HEK293 (cell line): ENCODE measurements at regions not wholly inside any gene's neighbourhood (a gene's known extent, or its start where the extent isn't known, plus 50 kb on each side); places are given as distances from the start of the nearest gene placed in this dataset.

Source experiments
- CTCF ChIA-PET: fragments of 350-600 bp; formaldehyde crosslinking; extraction: SDS; loops from one replicate; lab custom pipeline; 2021; ENCODE audit warnings: antibody characterized with exemption; lab: Yijun Ruan, JAX
- POLR2A ChIA-PET: fragments of 300-600 bp; formaldehyde crosslinking; extraction: SDS; loops from one replicate; lab custom pipeline; 2020; ENCODE audit warnings: antibody characterized with exemption, inconsistent platforms; lab: Yijun Ruan, JAX
- H3K27ac ChIP-seq: fragments of 200-500 bp; sonication (Bioruptor generic); 2 replicates; pipeline ENCODE4 v1.5.1; 2014; ENCODE audit warnings: low read depth, low read length, control low read depth, inconsistent platforms; ENCODE audit errors: extremely low read depth
- H3K36me3 ChIP-seq, 2 experiments: fragments of 200-500 bp in 1 of 2; sonication (Bioruptor generic) in 1 of 2; 1 replicate in 1 of 2; 2 replicates in 1 of 2; pipeline ENCODE4 v1.5.1; 2014 to 2017; ENCODE audit warnings: inconsistent platforms in 2 of 2, low read length in 2 of 2; ENCODE audit not compliant: control insufficient read depth in 2 of 2, insufficient read depth in 1 of 2
- H3K4me1 ChIP-seq: fragments of 200-500 bp; sonication (Bioruptor generic); 2 replicates; pipeline ENCODE4 v1.5.1; 2014; ENCODE audit warnings: mild to moderate bottlenecking, low read length, inconsistent platforms; ENCODE audit not compliant: control insufficient read depth, insufficient read depth
- H3K4me3 ChIP-seq: 2 replicates; pipeline ENCODE4 v1.5.1; 2011; ENCODE audit warnings: low read depth, mild to moderate bottlenecking, control low read depth, low read length, moderate library complexity
- H3K9me3 ChIP-seq: fragments of 200-500 bp; sonication (Bioruptor generic); 2 replicates; pipeline ENCODE4 v1.5.1; 2014; ENCODE audit warnings: low read depth, low read length, inconsistent platforms; ENCODE audit not compliant: control insufficient read depth, insufficient read depth
- BCL11B ChIP-seq: fragments of 450-650 bp; formaldehyde crosslinking; IDR thresholded peaks from 2 replicates; pipeline ENCODE4 v1.5.1; 2016; ENCODE audit warnings: low read depth, missing biosample characterization, missing genetic modification characterization
- ELK4 ChIP-seq: IDR thresholded peaks from 2 replicates; pipeline ENCODE4 v1.6.1; 2011; ENCODE audit warnings: mild to moderate bottlenecking, low read depth, low read length, borderline replicate concordance
- KLF10 ChIP-seq: fragments of 450-650 bp; IDR thresholded peaks from 2 replicates; pipeline ENCODE4 v1.5.1; 2018; ENCODE audit warnings: missing biosample characterization, mild to moderate bottlenecking, missing genetic modification characterization
- KLF7 ChIP-seq: fragments of 450-650 bp; formaldehyde crosslinking; IDR thresholded peaks from 2 replicates; pipeline ENCODE4 v1.5.1; 2016; ENCODE audit warnings: missing biosample characterization, missing genetic modification characterization, borderline replicate concordance
- RBAK ChIP-seq: fragments of 450-650 bp; formaldehyde crosslinking; IDR thresholded peaks from 2 replicates; pipeline ENCODE4 v1.5.1; 2016; ENCODE audit warnings: missing biosample characterization, missing genetic modification characterization
- SETDB1 ChIP-seq: IDR thresholded peaks from one replicate; pipeline ENCODE4 v1.6.1; 2017; ENCODE audit warnings: mild to moderate bottlenecking, low read length, moderate library complexity, mixed read lengths; ENCODE audit not compliant: insufficient read length
- ZBTB20 ChIP-seq: fragments of 450-650 bp; formaldehyde crosslinking; IDR thresholded peaks from 2 replicates; pipeline ENCODE4 v1.5.1; 2016; ENCODE audit warnings: missing biosample characterization, missing genetic modification characterization
- ZBTB7A ChIP-seq: fragments of 450-650 bp; formaldehyde crosslinking; IDR thresholded peaks from 2 replicates; pipeline ENCODE4 v1.5.1; 2016; ENCODE audit warnings: low read depth, missing biosample characterization, missing genetic modification characterization
- ZNF302 ChIP-seq: fragments of 450-650 bp; formaldehyde crosslinking; IDR thresholded peaks from 2 replicates; pipeline ENCODE4 v1.5.1; 2016; ENCODE audit warnings: missing biosample characterization, missing genetic modification characterization, low read depth
- ZNF48 ChIP-seq: fragments of 450-650 bp; formaldehyde crosslinking; IDR thresholded peaks from 2 replicates; pipeline ENCODE4 v1.5.1; 2016; ENCODE audit warnings: missing biosample characterization, missing genetic modification characterization
- ZNF510 ChIP-seq: fragments of 450-650 bp; formaldehyde crosslinking; IDR thresholded peaks from 2 replicates; pipeline ENCODE4 v1.5.1; 2018; ENCODE audit warnings: mild to moderate bottlenecking, missing genetic modification characterization, missing biosample characterization; ENCODE audit not compliant: insufficient replicate concordance
- ZNF521 ChIP-seq: fragments of 450-650 bp; formaldehyde crosslinking; IDR thresholded peaks from 2 replicates; pipeline ENCODE4 v1.5.1; 2017; ENCODE audit warnings: missing biosample characterization, mild to moderate bottlenecking, missing genetic modification characterization
- ZNF529 ChIP-seq: fragments of 450-650 bp; formaldehyde crosslinking; IDR thresholded peaks from 2 replicates; pipeline ENCODE4 v1.5.1; 2017; ENCODE audit warnings: missing genetic modification characterization, missing biosample characterization; ENCODE audit not compliant: insufficient replicate concordance
- ZNF544 ChIP-seq: fragments of 450-650 bp; formaldehyde crosslinking; IDR thresholded peaks from 2 replicates; pipeline ENCODE4 v1.5.0; 2017; ENCODE audit warnings: missing biosample characterization, missing genetic modification characterization
- ZNF624 ChIP-seq: fragments of 450-650 bp; formaldehyde crosslinking; IDR thresholded peaks from 2 replicates; pipeline ENCODE4 v1.5.1; 2017; ENCODE audit warnings: missing biosample characterization, missing genetic modification characterization
- ZNF670 ChIP-seq: fragments of 450-650 bp; formaldehyde crosslinking; IDR thresholded peaks from 2 replicates; pipeline ENCODE4 v1.5.1; 2016; ENCODE audit warnings: missing biosample characterization, missing genetic modification characterization, low read depth
- ZNF76 ChIP-seq: fragments of 450-650 bp; formaldehyde crosslinking; IDR thresholded peaks from 2 replicates; pipeline ENCODE4; 2016; ENCODE audit warnings: low read depth, missing biosample characterization, missing genetic modification characterization, borderline replicate concordance
- ZNF792 ChIP-seq: fragments of 450-650 bp; formaldehyde crosslinking; IDR thresholded peaks from 2 replicates; pipeline ENCODE4 v1.5.1; 2016; ENCODE audit warnings: missing biosample characterization, missing genetic modification characterization
- ZSCAN23 ChIP-seq: fragments of 450-650 bp; formaldehyde crosslinking; IDR thresholded peaks from 2 replicates; pipeline ENCODE4 v1.5.1; 2016; ENCODE audit warnings: missing biosample characterization, missing genetic modification characterization
- TF ChIP-seq, protein P1 (sequence below): sonication (generic); formaldehyde crosslinking; IDR thresholded peaks from 2 replicates; pipeline ENCODE4 v1.8.1; 2022; ENCODE audit warnings: mild to moderate bottlenecking, moderate library complexity, missing genetic modification reagents
- TF ChIP-seq, protein P2 (sequence below): fragments of 450-650 bp; formaldehyde crosslinking; IDR thresholded peaks from 2 replicates; pipeline ENCODE4 v1.5.1; 2016; ENCODE audit warnings: missing biosample characterization, missing genetic modification characterization
- TF ChIP-seq, protein P3 (sequence below): fragments of 450-650 bp; formaldehyde crosslinking; IDR thresholded peaks from 2 replicates; pipeline ENCODE4 v1.5.1; 2016; ENCODE audit warnings: missing biosample characterization, missing genetic modification characterization
- TF ChIP-seq, protein P4 (sequence below): fragments of 450-650 bp; formaldehyde crosslinking; IDR thresholded peaks from 2 replicates; pipeline ENCODE4 v1.5.1; 2016; ENCODE audit warnings: missing biosample characterization, missing genetic modification characterization
- TF ChIP-seq, protein P5 (sequence below): fragments of 450-650 bp; formaldehyde crosslinking; IDR thresholded peaks from 2 replicates; pipeline ENCODE4 v1.5.1; 2016; ENCODE audit warnings: missing biosample characterization, missing genetic modification characterization

DNA sequence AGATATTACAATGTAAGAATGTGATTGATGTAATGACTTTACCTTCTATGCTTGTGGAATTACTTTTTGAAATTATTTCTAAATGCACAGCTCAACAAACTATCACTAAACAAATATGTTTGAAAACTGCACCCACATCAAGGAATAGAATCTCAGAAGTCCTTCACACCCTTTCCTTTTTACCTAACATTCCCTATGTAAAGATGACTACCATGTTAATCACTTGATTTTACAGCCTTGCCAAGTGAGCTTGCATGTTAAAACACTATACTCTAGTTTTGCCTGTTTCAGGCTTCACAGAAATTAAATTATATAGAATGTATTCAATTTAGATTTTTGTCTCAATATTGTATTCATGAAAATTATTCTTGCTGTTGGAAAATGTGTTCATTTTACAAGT is 1169.4 kb upstream of the CELF2 start:
- TF ChIP-seq ZNF670 (tag by site-specific recombination) (no peak), ZBTB20 (tag by site-specific recombination) (no peak), RBAK (tag by site-specific recombination) (no peak), ZSCAN23 (tag by site-specific recombination) (no peak), KLF10 (tag by site-specific recombination) (no peak), ZNF529 (tag by site-specific recombination) (no peak), ZBTB7A (tag by site-specific recombination) (no peak), ZNF624 (tag by site-specific recombination) (no peak), ZNF521 (tag by site-specific recombination) (no peak), ZNF792 (tag by site-specific recombination) (no peak), ZNF76 (tag by site-specific recombination) (no peak)
- TF ChIP-seq, protein P1, sequence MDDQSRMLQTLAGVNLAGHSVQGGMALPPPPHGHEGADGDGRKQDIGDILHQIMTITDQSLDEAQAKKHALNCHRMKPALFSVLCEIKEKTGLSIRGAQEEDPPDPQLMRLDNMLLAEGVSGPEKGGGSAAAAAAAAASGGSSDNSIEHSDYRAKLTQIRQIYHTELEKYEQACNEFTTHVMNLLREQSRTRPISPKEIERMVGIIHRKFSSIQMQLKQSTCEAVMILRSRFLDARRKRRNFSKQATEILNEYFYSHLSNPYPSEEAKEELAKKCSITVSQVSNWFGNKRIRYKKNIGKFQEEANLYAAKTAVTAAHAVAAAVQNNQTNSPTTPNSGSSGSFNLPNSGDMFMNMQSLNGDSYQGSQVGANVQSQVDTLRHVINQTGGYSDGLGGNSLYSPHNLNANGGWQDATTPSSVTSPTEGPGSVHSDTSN (CRISPR knock-in tag) = no peak
- TF ChIP-seq, protein P2, sequence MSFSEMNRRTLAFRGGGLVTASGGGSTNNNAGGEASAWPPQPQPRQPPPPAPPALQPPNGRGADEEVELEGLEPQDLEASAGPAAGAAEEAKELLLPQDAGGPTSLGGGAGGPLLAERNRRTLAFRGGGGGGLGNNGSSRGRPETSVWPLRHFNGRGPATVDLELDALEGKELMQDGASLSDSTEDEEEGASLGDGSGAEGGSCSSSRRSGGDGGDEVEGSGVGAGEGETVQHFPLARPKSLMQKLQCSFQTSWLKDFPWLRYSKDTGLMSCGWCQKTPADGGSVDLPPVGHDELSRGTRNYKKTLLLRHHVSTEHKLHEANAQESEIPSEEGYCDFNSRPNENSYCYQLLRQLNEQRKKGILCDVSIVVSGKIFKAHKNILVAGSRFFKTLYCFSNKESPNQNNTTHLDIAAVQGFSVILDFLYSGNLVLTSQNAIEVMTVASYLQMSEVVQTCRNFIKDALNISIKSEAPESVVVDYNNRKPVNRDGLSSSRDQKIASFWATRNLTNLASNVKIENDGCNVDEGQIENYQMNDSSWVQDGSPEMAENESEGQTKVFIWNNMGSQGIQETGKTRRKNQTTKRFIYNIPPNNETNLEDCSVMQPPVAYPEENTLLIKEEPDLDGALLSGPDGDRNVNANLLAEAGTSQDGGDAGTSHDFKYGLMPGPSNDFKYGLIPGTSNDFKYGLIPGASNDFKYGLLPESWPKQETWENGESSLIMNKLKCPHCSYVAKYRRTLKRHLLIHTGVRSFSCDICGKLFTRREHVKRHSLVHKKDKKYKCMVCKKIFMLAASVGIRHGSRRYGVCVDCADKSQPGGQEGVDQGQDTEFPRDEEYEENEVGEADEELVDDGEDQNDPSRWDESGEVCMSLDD (tag by site-specific recombination) = no peak
- no peak overlapping the region for H3K27ac ChIP-seq
- POLR2A ChIA-PET = no interaction called here
- H3K9me3 ChIP-seq = no peaks in the 10 kb centered on the region
- no peaks in the 10 kb centered on the region for H3K36me3 ChIP-seq
- H3K4me1 ChIP-seq = no peaks in the 10 kb centered on the region
- CTCF ChIA-PET = no interaction called here
- no peak overlapping the region for H3K4me3 ChIP-seq

DNA sequence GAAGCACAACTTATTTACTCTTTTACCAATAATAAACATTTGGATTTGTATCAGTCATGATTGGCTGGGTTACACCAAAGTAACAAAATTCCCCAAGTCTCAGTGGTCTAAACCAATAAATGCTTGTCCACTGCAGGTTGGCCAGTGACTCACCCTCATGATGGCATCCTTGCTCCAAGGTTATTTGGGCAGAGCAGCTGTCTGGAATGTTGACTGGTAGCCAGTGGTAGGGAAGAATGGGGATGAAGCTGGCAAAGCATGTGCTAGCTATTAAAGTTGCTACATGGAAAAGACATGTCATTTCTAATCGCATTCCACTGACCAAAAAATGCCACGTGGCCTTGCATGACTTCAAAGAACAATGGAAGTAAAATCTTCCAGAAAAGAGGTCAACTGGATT is 1168.7 kb upstream of the CELF2 start:
- H3K4me1 ChIP-seq = no peaks in the 10 kb centered on the region
- no peak overlapping the region for H3K4me3 ChIP-seq
- no peak overlapping the region for H3K27ac ChIP-seq
- H3K36me3 ChIP-seq = no peaks in the 10 kb centered on the region
- CTCF ChIA-PET = no interaction called here
- POLR2A ChIA-PET = no interaction called here
- no peaks in the 10 kb centered on the region for H3K9me3 ChIP-seq
- no peak for TF ChIP-seq ZNF510 (tag by site-specific recombination)
- no peak for TF ChIP-seq KLF7 (tag by site-specific recombination)
- TF ChIP-seq ELK4 = no peak
- TF ChIP-seq, protein P3, sequence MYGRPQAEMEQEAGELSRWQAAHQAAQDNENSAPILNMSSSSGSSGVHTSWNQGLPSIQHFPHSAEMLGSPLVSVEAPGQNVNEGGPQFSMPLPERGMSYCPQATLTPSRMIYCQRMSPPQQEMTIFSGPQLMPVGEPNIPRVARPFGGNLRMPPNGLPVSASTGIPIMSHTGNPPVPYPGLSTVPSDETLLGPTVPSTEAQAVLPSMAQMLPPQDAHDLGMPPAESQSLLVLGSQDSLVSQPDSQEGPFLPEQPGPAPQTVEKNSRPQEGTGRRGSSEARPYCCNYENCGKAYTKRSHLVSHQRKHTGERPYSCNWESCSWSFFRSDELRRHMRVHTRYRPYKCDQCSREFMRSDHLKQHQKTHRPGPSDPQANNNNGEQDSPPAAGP (tag by site-specific recombination) = no peak
- no peak for TF ChIP-seq ZNF544 (tag by site-specific recombination)
- TF ChIP-seq, protein P4, sequence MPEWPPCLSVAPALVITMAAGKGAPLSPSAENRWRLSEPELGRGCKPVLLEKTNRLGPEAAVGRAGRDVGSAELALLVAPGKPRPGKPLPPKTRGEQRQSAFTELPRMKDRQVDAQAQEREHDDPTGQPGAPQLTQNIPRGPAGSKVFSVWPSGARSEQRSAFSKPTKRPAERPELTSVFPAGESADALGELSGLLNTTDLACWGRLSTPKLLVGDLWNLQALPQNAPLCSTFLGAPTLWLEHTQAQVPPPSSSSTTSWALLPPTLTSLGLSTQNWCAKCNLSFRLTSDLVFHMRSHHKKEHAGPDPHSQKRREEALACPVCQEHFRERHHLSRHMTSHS (tag by site-specific recombination) = no peak
- TF ChIP-seq, protein P5, sequence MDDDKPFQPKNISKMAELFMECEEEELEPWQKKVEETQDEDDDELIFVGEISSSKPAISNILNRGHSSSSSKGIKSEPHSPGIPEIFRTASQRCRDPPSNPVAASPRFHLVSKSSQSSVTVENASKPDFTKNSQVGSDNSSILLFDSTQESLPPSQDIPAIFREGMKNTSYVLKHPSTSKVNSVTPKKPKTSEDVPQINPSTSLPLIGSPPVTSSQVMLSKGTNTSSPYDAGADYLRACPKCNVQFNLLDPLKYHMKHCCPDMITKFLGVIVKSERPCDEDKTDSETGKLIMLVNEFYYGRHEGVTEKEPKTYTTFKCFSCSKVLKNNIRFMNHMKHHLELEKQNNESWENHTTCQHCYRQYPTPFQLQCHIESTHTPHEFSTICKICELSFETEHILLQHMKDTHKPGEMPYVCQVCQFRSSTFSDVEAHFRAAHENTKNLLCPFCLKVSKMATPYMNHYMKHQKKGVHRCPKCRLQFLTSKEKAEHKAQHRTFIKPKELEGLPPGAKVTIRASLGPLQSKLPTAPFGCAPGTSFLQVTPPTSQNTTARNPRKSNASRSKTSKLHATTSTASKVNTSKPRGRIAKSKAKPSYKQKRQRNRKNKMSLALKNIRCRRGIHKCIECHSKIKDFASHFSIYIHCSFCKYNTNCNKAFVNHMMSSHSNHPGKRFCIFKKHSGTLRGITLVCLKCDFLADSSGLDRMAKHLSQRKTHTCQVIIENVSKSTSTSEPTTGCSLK = no peak
- TF ChIP-seq ZNF302 (tag by site-specific recombination) = no peak
- TF ChIP-seq, protein P2 (tag by site-specific recombination) = no peak
- no peak for TF ChIP-seq ZNF48 (tag by site-specific recombination)
- no peak for TF ChIP-seq SETDB1
- TF ChIP-seq BCL11B (tag by site-specific recombination) = no peak
